PC-9 (cell line): ENCODE measurements at regions not wholly inside any gene's neighbourhood (a gene's known extent, or its start where the extent isn't known, plus 50 kb on each side); places are given as distances from the start of the nearest gene placed in this dataset.

Experiments
- BruUV-seq: library from RNA; stranded (reverse); fragments of 400-500 nt; replicated peaks from 2 replicates; lab custom pipeline; 2021; lab: Mats Ljungman, UMichigan
- CTCF ChIA-PET: fragments of 300-600 bp; sonication (Branson Sonifier 250); formaldehyde crosslinking; loops from one replicate; lab custom pipeline; 2022; ENCODE audit warnings: antibody characterized with exemption; lab: Charles Lee
- POLR2A ChIA-PET: fragments of 300-600 bp; sonication (Branson Sonifier 250); formaldehyde crosslinking; loops from one replicate; lab custom pipeline; 2022; ENCODE audit warnings: antibody characterized with exemption; ENCODE audit not compliant: unreplicated experiment; lab: Charles Lee
- DNase-seq, 2 experiments: peaks; one replicate each; pipeline versions ENCODE4 v3.0.0 to v3.0.0-alpha.2; 2015 to 2022; ENCODE audit warnings: mixed read lengths in 1 of 2
- H2AFZ ChIP-seq: fragments of 200-600 bp; sonication (generic); 2 replicates; pipeline ENCODE4 v1.8.1; 2017; ENCODE audit warnings: antibody characterized with exemption
- H3F3A ChIP-seq: fragments of 200-600 bp; sonication (generic); 2 replicates; pipeline ENCODE4 v1.8.1; 2017; ENCODE audit warnings: antibody characterized with exemption, mild to moderate bottlenecking, low read depth; ENCODE audit not compliant: insufficient read depth
- H3K27ac ChIP-seq: fragments of 200-600 bp; sonication (generic); 2 replicates; pipeline ENCODE4 v1.6.1; 2016; ENCODE audit warnings: mixed run types
- H3K27me3 ChIP-seq: fragments of 200-600 bp; sonication (generic); 2 replicates; pipeline ENCODE4 v1.6.1; 2016; ENCODE audit warnings: low read depth, mixed run types; ENCODE audit not compliant: insufficient read depth
- H3K36me3 ChIP-seq: fragments of 200-600 bp; sonication (generic); 2 replicates; pipeline ENCODE4 v1.6.1; 2016; ENCODE audit warnings: low read depth, mixed run types
- H3K4me1 ChIP-seq: fragments of 200-600 bp; sonication (generic); replicated peaks from 2 replicates; pipeline ENCODE4 v1.6.1; 2016; ENCODE audit warnings: mixed run types; ENCODE audit not compliant: insufficient read depth
- H3K4me2 ChIP-seq: fragments of 200-600 bp; sonication (generic); 2 replicates; pipeline ENCODE4 v1.6.1; 2017; ENCODE audit warnings: mixed run types
- H3K4me3 ChIP-seq: fragments of 200-600 bp; sonication (generic); 2 replicates; pipeline ENCODE4 v1.6.1; 2016; ENCODE audit warnings: mixed run types
- H3K79me2 ChIP-seq: fragments of 200-600 bp; sonication (generic); 2 replicates; pipeline ENCODE4 v1.6.1; 2017; ENCODE audit warnings: low read depth, mixed run types
- H3K9me2 ChIP-seq: fragments of 200-600 bp; sonication (generic); 2 replicates; pipeline ENCODE4 v1.8.1; 2017; ENCODE audit warnings: mild to moderate bottlenecking; ENCODE audit not compliant: insufficient read depth
- H3K9me3 ChIP-seq: fragments of 200-600 bp; sonication (generic); 2 replicates; pipeline ENCODE4 v1.8.1; 2016; ENCODE audit warnings: low read depth; ENCODE audit not compliant: insufficient read depth
- H4K20me1 ChIP-seq: fragments of 200-600 bp; sonication (generic); 2 replicates; pipeline ENCODE4 v1.8.1; 2017; ENCODE audit not compliant: insufficient read depth
- EZH2 ChIP-seq: fragments of 200-600 bp; sonication (generic); IDR thresholded peaks from 2 replicates; pipeline ENCODE4 v1.8.0; 2017; ENCODE audit warnings: antibody characterized with exemption, low read depth
- intact Hi-C: fragments of 100-400 bp; cut with micrococcal nuclease; formaldehyde crosslinking; loops from one replicate; pipeline ENCODE4 v1.10.0; 2022; ENCODE audit not compliant: unreplicated experiment
- TF ChIP-seq, protein P1 (sequence below): fragments of 200-600 bp; sonication (generic); conservative IDR thresholded peaks from 2 replicates; pipeline ENCODE4 v1.6.1; 2017; ENCODE audit warnings: mixed run types, antibody characterized with exemption, mild to moderate bottlenecking, moderate library complexity

DNA sequence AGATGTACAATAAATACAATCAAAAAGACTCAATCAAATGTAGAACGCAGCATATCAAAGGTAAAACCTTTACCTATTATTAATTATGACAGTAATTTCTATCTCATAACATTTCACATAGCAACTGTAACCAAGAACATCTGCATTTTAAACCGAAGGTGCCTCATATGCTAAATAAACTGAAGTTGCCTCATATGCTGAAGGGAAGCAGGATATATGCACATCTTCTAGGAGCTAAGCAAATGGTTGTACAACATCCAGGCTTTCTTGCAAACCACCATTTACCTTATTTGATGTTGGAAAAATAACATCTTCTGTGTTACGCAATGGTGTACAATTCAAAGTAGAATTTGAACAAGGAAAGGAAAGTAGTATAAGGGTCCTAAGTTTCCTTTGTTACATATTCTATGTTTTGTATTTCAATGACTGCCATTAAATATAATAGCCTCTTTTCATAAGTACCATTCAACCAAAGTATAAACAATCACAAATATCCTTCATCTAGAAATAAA is 145.9 kb downstream of the SATB1 start:
- no peaks in the 10 kb centered on the region for H3F3A ChIP-seq
- no peak overlapping the region for H3K4me3 ChIP-seq
- no peaks in the 10 kb centered on the region for H3K9me3 ChIP-seq
- TF ChIP-seq EZH2, result no peak
- TF ChIP-seq, protein P1, sequence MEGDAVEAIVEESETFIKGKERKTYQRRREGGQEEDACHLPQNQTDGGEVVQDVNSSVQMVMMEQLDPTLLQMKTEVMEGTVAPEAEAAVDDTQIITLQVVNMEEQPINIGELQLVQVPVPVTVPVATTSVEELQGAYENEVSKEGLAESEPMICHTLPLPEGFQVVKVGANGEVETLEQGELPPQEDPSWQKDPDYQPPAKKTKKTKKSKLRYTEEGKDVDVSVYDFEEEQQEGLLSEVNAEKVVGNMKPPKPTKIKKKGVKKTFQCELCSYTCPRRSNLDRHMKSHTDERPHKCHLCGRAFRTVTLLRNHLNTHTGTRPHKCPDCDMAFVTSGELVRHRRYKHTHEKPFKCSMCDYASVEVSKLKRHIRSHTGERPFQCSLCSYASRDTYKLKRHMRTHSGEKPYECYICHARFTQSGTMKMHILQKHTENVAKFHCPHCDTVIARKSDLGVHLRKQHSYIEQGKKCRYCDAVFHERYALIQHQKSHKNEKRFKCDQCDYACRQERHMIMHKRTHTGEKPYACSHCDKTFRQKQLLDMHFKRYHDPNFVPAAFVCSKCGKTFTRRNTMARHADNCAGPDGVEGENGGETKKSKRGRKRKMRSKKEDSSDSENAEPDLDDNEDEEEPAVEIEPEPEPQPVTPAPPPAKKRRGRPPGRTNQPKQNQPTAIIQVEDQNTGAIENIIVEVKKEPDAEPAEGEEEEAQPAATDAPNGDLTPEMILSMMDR, result no peak
- no peaks in the 10 kb centered on the region for H3K36me3 ChIP-seq
- no peaks in the 10 kb centered on the region for H4K20me1 ChIP-seq
- no peak overlapping the region for H3K27ac ChIP-seq
- no peak overlapping the region for H3K4me2 ChIP-seq
- ChIA-PET POLR2A (no interaction called here), CTCF (no interaction called here)
- H3K27me3 ChIP-seq, result no peaks in the 10 kb centered on the region
- no peaks in the 10 kb centered on the region for H3K9me2 ChIP-seq
- H3K4me1 ChIP-seq, result no peaks in the 10 kb centered on the region
- no peak for DNase-seq
- H3K79me2 ChIP-seq, result no peaks in the 10 kb centered on the region
- no TSS peak for BruUV-seq
- no peak overlapping the region for H2AFZ ChIP-seq
- intact Hi-C loops, result no loop called here

DNA sequence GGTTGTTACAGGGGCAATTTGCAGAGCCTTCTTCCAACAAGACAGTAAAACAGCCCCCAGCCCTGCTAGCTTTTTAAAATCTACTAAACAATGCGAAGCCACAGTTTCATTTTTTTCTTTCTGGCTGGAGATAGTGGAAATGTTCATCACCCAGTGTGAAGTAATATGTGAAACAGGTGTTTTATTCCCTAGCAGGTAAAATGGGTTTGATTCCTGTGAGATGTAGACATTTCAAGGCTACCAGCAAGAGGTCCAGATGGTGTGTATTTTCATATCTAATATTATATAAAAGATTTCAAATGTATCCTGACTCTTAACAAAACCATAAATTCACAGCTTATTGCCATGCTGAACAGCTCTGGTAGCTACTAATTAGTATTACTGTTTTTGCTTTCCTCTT is 160.3 kb downstream of the SATB1 start:
- Histone ChIP-seq H3K4me3 (no peak overlapping the region), H3K4me2 (no peak overlapping the region), H3K27ac (no peak overlapping the region), H3K79me2 (no peaks in the 10 kb centered on the region), H3K36me3 (no peaks in the 10 kb centered on the region), H3K9me3 (no peaks in the 10 kb centered on the region), H3K4me1 (no peaks in the 10 kb centered on the region), H3F3A (no peaks in the 10 kb centered on the region), H3K27me3 (no peaks in the 10 kb centered on the region), H2AFZ (no peak overlapping the region), H3K9me2 (no peaks in the 10 kb centered on the region), H4K20me1 (no peaks in the 10 kb centered on the region)
- intact Hi-C loops, result no loop called here
- ChIA-PET CTCF (no interaction called here), POLR2A (interaction anchor here (0.7 kb wide), 1 partner anchor 42 kb away, joined by 3 read pairs; no protein-coding TSS in a partner anchor)
- no peak for TF ChIP-seq EZH2
- no TSS peak for BruUV-seq
- DNase-seq, result no peak

DNA sequence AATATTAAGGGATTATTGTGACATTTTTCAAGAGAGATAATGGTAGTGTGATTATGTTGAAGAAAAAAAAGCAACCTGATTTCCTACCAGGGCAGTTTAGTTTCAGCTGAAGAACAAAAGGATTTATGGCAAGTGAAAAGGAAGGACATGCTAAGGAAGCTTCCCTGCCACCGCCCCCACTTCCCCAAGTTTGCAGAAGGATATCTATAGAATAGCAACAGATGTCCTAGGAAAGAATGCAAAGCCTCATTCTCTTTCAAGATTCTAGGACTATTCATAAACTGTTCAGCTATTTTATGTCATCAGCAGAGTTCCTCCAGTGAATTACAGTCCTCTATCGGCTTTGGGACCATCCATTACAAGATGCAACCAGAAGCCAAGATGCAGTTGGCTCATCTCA is 160.8 kb downstream of the SATB1 start:
- no peaks in the 10 kb centered on the region for H3K4me1 ChIP-seq
- no peaks in the 10 kb centered on the region for H4K20me1 ChIP-seq
- no peak overlapping the region for H2AFZ ChIP-seq
- no peak overlapping the region for H3K27ac ChIP-seq
- H3F3A ChIP-seq, result no peaks in the 10 kb centered on the region
- no peaks in the 10 kb centered on the region for H3K79me2 ChIP-seq
- H3K9me3 ChIP-seq, result no peaks in the 10 kb centered on the region
- H3K36me3 ChIP-seq, result no peaks in the 10 kb centered on the region
- TF ChIP-seq, protein P1, result no peak
- TF ChIP-seq EZH2, result no peak
- no peaks in the 10 kb centered on the region; the same call in 1 of the 2 replicates for H3K9me2 ChIP-seq
- BruUV-seq, result no TSS peak
- no peak overlapping the region for H3K4me2 ChIP-seq
- DNase-seq, result no peak
- H3K4me3 ChIP-seq, result no peak overlapping the region
- ChIA-PET POLR2A (interaction anchor here (0.7 kb wide), 1 partner anchor 42 kb away, joined by 3 read pairs; no protein-coding TSS in a partner anchor), CTCF (no interaction called here)
- H3K27me3 ChIP-seq, result no peaks in the 10 kb centered on the region
- intact Hi-C loops, result no loop called here

DNA sequence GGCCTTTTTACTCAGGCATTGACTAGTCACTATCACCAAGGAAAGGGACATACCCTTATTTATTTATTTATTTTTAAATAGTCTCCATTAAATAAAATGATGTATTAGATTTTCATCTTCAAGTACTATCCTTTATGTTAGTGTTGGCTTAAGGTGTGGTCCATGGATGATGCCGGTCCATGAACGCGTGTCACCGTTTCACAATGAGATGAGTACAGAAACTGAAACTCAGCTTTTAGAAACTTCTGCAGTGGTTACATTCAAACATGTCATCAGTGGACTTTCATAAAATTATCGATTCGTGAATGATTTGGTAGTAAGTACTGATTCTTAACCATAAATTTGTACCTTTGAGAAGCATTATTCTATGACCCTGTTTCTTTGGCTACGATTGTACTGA is 166.6 kb downstream of the SATB1 start:
- H3F3A ChIP-seq, result no peaks in the 10 kb centered on the region
- no TSS peak for BruUV-seq
- no peaks in the 10 kb centered on the region for H3K4me1 ChIP-seq
- CTCF ChIA-PET, result no interaction called here
- no peak overlapping the region for H3K4me3 ChIP-seq
- H3K4me2 ChIP-seq, result no peak overlapping the region
- intact Hi-C loops, result no loop called here
- no peaks in the 10 kb centered on the region for H3K27me3 ChIP-seq
- no peak overlapping the region; the same call in 1 of the 2 replicates for H2AFZ ChIP-seq
- no peaks in the 10 kb centered on the region for H3K36me3 ChIP-seq
- no peaks in the 10 kb centered on the region for H3K9me3 ChIP-seq
- no peak for TF ChIP-seq EZH2
- TF ChIP-seq, protein P1, result no peak
- no peaks in the 10 kb centered on the region for H4K20me1 ChIP-seq
- no peaks in the 10 kb centered on the region; the same call in 1 of the 2 replicates for H3K9me2 ChIP-seq
- POLR2A ChIA-PET, result no interaction called here
- no peaks in the 10 kb centered on the region for H3K79me2 ChIP-seq
- H3K27ac ChIP-seq, result no peak overlapping the region
- DNase-seq, result no peak
